Effector CD4-positive, alpha-beta T cell (primary cell): ENCODE measurements at regions not wholly inside any gene's neighbourhood (a gene's known extent, or its start where the extent isn't known, plus 50 kb on each side); places are given as distances from the start of the nearest gene placed in this dataset.

Experiments used
- DNase-seq: peaks from one replicate; pipeline ENCODE4 v3.0.0-alpha.2; 2020

DNA sequence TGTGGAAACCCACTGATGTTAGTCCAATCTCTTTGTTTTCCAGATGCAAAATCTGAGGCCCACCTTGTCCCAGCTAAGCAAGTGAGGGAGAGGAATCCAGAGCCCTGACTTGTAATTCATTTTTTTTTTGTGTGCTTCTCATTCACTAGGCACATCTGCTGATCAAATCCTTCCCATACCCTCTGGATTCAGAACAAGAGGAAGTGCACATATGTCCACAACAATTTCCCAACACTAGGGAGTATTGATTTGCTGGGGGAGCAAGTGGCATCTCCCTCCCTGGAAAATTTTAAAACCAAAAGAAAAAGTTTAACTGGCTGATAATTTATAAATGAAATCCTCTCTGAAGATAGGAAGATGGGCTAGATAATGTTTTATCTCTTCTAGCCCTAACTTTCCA, 94.6 kb upstream of the RFC3 start:
- no peak for DNase-seq

DNA sequence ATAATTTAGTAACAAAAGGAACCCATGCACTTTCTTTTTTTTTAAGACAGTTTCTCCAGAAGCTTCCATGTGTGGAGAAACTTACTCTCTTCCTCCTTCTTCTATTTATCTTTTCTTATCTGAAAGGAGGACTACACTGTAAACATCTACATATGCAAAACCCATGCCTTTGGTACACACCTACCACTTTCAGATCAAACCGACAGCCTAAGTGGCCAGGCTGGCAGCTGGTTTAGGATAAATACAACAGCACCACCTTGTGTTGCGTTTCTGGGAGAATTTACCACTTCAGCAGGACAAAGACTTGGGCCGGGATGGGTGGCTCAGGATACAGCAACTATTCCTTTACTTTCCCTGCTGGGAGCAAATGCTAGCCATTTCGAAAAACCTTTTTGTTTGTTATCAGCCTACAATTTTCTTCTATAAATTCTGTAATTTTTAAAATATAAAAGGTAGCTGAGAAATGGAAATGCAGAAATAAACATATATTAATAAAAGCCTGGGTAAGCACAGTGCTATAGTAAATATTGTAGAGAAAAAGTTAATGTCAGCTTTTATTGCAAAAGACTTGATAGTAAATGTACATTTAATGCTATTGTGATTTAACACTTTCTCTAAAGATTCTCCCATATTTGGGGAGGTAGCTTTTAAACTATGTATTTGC, 94.0 kb upstream of the RFC3 start:
- DNase-seq = peak; percentile 50

- no peak for DNase-seq
Measured at GRCh38 chr13:33725340-33725739, 92.6 kb upstream of the RFC3 start.

GRCh38 chr13:33727297-33728083, 90.5 kb upstream of the RFC3 start:
- DNase-seq = no peak

GRCh38 chr13:33728271-33729037, 89.5 kb upstream of the RFC3 start:
- DNase-seq = no peak

GRCh38 chr13:33730147-33730546, 87.8 kb upstream of the RFC3 start:
- no peak for DNase-seq

DNA sequence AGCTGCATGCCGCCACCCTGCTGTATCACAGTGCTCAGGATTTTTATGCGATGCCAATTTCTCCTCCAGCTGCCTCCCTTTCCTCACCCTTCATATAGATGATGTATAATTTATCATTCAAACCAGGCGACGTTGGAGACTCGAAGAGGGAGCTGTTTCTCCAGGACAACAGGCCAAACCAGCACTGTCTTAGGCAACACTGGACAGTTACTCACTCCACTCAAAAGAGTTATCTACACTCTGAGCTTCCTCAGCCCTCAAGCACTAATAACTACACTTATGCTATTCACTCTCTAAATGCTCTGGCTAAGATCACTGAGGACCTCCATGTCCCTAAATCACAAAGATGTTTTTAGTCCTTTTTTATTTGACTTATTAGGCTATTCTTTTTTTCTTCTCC, 87.3 kb upstream of the RFC3 start:
- no peak for DNase-seq

- no peak for DNase-seq
Measured at GRCh38 chr13:33735276-33735675, 82.7 kb upstream of the RFC3 start.

GRCh38 chr13:33739254-33739653, 78.7 kb upstream of the RFC3 start:
- DNase-seq = no peak

- no peak for DNase-seq
Measured at GRCh38 chr13:33740134-33740538, 77.8 kb upstream of the RFC3 start.

DNA sequence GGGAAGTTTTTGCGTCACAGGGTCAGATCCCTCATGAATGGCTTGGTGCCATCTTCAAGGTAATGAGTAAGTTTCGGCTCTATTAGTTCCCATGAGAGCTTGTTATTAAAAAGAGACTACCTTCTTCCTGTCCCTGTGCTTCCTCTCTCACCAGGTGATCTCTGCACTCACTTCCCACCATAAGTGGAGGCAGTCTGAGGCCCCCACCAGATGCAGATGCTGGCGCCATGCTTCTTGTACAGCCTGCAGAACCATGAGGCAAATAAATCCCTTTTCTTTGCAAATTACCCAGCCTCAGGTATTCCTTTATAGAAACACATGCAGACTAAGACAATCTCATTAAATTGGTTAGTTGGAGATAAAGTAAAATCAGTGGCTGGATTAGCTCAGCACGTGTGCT, 75.6 kb upstream of the RFC3 start:
- no peak for DNase-seq

DNA sequence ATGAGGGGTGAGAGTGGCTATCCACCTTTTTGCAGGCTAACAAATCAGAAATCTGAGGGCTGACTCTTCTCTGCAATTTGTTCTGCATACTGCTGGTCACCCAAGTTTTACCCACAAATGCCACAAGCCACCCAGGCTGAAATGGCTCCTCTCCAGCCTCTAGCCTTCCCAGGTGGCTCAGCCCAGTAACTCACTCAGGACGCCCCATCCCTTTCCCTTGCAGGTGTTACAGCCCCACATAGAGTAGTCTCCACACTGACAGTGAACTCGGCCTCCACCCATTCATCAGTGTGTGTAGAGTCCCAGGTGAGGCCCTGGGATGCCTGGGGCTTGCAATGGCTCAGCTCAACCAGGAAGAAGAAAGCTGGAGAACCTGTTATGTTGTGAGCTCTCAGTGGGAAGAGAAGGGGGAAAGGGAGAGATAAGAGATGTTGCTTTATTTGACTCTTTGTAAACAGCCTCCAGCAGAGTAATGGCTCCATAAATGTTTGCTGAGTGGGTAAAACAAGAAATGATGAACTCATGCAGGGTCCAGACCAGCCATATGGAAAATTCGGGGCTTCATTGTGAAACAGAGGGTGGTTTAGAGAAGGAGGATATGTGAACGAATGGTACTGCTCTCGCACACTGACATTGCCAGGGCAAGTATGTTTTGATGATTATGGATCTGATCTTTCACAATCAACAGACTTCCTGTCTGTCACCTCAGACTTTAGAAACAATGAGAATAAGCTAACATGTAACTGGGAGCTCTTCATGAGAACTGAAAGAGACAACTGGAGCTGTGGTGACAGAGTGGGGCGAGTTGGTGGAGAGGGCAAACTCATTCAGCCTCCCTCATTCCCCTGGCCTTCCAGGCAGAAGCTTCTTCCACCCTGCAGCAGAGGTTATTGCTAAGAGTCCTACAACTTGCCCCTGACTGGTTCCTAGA, 74.2 kb upstream of the RFC3 start:
- DNase-seq = no peak

DNA sequence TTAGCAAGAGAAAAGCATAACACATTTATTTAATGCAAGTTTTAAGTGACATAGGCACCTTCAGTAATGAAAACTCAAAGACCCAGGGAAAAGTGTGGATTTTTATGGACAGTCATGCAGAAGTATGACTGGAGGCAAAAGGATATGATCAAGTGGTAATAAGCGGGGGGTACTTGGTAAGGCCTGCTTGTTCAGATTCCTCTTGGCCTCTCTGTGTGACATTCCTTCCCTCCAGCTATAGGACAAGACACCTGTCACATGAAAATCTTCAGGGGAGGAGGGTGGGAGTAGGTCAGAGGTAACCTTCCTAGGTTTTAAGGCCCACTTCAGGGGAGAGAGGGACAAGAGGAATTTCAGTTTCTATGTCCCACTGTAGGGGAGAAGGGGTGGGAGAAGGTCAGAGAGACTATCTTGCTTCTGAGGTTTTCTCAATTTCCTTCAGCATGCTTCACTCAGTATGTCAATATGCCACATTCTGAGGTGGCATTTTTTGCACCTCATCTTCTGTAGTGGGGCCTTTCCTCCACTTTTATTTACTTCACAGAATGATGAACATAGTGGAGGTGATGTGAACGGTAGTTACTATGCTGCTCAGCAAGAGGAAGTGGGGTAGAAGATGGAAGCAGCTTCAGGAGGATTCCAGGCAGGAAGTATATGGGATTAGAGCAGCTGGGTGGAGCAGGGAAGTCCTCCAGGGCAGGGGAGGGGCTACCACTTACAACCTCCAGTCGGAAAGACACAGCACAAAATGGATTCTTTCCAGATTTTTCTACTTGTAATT, 73.2 kb upstream of the RFC3 start:
- no peak for DNase-seq

- no peak for DNase-seq
Measured at GRCh38 chr13:33745370-33746324, 72.3 kb upstream of the RFC3 start.

GRCh38 chr13:33746867-33747266, 71.1 kb upstream of the RFC3 start:
- no peak for DNase-seq

DNA sequence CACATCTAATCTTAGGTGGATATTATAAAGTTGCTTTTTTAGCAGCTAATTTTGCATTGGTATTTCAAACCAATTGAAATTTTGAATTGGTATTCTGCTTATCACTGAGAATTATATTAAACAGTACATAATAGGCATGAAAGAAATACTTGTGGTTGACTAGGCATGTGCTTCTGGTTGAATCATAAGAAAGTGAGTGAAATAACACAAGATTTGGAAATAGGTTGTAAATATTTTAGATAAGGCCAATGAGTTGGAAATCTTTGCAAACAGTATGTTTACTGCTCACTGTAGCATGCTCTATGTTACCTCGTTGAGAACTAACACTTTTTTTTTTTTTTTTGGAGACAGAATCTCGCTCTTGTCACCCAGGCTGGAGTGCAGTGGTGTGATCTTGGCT, 66.8 kb upstream of the RFC3 start:
- DNase-seq = no peak

- no peak for DNase-seq
Measured at GRCh38 chr13:33752094-33752493, 65.9 kb upstream of the RFC3 start.

DNA sequence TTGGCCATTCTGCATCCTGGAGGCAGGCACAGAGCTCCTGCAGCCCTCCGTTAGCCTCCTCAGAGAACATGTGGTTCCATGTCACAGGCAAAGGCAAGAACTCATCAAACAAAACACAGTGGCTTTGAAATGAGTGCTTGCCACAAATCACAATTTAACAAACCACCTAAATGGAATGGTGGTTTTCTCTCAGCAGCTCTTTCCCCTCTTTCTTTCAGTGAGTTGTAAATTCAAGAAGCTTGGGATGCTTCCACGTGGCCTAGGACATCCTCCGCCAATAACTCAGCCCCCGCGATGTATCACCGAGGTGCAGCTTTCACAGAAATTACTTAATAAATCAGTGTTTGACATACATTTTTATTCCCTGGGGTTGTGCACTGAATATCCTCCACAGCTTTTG, 65.4 kb upstream of the RFC3 start:
- DNase-seq = no peak

- no peak for DNase-seq
Measured at GRCh38 chr13:33756929-33757328, 61.0 kb upstream of the RFC3 start.

DNA sequence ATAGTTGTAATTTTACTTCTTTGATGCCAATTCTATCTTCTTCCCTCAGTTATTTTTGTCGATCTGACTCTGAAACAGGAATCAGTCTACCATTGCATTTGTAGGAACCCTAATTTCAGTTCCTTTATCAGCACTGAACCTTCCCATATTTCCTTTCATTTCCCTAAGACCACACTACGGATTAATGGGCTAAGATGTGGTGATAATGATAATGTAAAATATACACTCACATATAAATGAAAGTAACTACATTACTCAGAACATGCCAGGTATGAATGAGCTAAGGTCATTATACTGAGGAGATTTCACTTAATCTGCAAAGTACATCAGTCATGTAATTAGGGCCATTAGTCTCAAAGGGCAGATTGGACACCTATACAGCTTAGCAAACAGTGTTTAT, 60.2 kb upstream of the RFC3 start:
- no peak for DNase-seq

DNA sequence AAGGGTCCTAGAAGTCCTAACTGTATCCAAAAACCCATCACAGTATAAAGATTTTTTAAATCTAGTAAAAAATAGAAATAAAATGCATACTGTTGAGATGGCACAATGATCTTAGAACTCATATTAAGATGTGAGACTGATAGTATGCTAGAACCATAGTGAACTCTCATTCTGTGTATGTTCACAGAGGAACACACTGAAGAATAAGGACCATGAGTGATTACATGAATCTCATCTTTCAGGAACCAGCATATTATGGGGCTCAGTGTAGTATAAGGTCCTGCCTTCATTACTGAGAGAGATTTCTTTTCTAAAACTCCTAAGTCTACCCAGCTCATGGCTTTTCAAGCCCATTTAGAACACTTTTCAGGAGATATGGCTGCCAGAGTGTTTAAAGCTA, 59.8 kb upstream of the RFC3 start:
- DNase-seq = no peak
